ENCODE measurements at regions not wholly inside any gene's neighbourhood (a gene's known extent, or its start where the extent isn't known, plus 50 kb on each side); places are given as distances from the start of the nearest gene placed in this dataset.

DNA sequence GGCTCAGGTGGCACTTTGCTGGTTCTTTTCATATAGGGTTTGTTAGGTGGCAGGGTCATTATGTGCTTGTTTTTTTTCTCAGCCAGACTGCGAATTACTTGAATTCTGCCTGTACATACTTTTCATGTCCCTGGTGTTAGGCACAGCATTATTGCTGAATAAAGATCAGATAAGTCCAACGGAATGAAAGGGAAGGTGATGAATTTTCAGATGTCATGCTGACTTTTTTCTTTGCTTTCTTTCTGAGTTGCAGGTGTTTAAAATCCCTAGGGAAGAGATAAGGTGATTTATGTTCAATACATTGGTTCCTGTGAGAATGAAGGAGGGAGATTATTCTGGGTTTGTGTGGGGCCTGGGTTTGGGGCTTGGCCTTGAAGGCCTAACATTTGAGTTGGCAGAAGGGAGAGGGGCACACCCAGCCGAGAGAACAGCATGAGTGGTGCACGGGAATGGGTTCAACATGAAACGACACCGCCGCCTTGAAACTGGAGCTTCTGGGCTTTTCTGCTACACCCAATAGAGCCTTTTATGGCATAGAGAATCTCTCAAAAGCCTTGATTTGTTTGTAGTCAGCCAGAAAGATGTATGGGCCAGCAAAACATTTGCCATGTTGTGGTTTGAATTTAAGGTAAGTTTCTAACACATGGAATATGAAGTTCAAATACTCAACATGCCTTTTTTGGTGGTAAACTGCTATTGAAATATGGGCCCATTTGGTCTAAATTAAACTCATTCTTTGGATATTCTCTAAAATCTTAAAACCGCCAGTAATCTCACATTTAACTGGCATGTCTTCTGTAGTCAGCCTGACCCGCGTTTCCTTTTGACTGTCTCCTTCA is 477.0 kb downstream of the PCNX1 start:
- in situ Hi-C loops (cut with HindIII; ENCODE audit: low sequenced_read_pairs): no loop called here

DNA sequence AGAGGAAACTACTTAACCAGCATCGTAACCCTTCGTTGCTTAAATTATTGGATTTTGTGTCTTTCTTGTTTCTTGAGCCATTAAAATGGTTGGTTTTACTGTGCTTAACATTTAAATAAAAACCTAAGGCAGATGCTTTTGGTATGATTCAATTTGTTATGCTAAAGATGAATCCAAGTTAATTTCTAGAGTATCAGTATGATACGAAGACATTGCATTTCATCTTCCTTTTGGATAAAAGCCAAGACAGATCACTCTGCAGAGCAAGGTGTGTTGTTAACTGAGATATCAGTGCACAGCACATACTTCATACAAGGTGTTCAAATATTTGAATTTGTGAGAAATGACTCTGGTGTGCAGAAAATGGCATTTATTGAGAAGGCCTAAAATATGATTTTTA is 480.5 kb downstream of the PCNX1 start:
- in situ Hi-C loops (cut with HindIII; ENCODE audit: low sequenced_read_pairs): no loop called here

DNA sequence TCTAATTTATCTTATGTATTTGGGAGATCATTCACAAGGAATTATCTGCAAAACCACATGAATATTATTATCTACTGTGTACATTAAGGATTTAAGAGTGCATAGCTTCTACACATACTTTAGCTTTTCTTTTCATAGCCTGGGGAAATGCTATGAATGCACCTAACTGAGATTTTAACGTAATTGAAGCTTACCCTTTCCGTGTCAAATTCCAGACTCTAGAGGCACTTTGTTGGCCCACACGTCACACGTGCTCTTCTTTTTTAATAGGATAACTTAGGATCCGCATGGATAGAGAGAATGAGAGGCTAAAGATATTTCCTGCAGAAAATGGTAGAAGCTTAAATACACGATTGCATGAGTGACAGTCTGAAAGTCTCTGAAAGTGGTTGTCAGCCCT is 481.1 kb downstream of the PCNX1 start:
- in situ Hi-C loops (cut with HindIII; ENCODE audit: low sequenced_read_pairs): no loop called here

GRCh38 chr14:71388862-71389261 is 481.6 kb downstream of the PCNX1 start:
- in situ Hi-C loops (cut with HindIII; ENCODE audit: low sequenced_read_pairs): no loop called here

DNA sequence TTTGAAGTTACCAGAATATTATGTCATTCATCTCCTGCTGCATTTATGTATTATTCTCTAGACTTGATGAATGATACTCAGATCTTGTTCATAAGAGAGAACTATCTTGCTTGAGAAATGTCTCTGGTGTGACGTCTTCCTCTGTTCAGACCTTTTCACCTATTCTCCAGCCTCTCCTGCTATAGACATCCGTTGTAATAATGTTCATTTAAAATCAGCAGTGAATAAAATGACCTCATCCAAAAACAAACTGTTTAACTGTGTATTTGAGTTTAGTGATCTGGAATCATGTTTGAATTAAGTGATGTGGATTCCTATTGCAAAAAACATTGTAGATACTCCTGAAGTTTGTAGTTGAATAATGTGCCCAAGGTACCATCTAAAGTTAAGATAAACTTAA is 487.1 kb downstream of the PCNX1 start:
- in situ Hi-C loops (cut with HindIII; ENCODE audit: low sequenced_read_pairs): no loop called here

GRCh38 chr14:71395151-71395604 is 487.9 kb downstream of the PCNX1 start:
- in situ Hi-C loops (cut with HindIII; ENCODE audit: low sequenced_read_pairs): no loop called here

DNA sequence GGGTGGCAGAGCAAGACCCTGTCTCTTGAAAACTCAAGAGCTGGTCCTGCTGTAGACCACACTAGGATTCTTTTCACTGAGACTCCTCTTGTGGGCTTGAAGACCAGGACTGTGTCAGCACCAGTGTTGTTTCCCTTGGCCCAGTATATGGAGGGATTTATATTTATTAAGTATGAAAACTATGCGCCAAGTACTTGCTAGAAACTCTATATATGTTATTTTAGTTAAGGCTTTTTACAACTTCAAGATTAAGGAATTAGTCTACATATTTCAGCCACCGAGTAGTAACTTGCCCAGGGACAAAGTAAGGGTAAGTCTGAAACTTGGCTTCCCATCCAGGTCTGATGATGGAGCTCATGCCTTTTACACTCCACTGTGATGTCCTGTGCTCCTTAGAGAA is 488.4 kb downstream of the PCNX1 start:
- in situ Hi-C loops (cut with HindIII; ENCODE audit: low sequenced_read_pairs): no loop called here

DNA sequence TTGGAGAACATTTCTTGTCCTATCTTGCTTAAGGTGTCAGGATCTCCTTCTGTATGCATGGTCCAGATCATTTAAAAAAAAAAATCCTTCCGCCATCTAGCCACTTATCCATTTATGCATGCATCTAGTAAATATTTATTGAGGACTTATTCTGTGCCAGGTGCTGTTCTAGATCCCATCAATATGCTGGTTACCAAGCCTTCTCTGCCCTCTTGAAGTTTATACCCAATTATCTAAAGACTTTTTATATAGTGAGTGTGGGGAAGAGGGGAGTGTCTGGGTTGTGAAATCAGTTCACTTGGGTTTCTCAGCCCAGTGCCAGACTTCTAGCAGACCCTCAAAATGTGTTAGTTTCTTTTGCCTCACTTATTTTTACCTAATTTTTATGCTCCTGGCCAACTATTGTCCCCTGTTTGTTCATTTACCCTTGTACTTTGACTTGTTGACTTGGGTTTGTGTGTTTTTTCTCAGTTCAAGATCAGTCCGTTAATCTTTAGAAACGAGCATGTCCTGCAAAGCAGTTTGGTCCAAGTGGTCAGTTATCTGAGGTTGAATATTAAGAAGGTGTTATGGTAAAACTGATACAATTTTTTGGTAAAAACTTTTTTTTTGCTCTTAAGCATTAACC is 488.9 kb downstream of the PCNX1 start:
- in situ Hi-C loops (cut with HindIII; ENCODE audit: low sequenced_read_pairs): no loop called here

GRCh38 chr14:71397371-71397770 is 490.1 kb downstream of the PCNX1 start:
- in situ Hi-C loops (cut with HindIII; ENCODE audit: low sequenced_read_pairs): no loop called here

DNA sequence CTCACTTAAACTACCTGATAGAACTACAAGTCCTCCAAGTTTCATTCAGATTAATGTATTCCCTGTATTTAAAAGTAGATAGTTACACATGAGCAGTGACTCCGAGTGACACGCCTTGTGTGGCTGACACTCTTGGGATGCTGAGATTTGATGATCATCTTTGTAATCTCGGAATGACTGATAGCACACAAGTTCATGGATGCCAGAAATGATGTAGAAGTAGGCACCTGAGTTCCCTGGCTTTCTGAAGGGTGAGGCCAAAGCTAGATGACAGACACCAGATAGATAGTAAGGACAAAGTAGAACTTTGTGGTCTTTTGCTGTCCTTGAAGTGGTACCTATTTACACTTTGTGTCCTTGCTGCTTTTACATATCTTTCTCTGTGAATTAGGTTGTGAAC is 491.2 kb downstream of the PCNX1 start:
- in situ Hi-C loops (cut with HindIII; ENCODE audit: low sequenced_read_pairs): no loop called here

DNA sequence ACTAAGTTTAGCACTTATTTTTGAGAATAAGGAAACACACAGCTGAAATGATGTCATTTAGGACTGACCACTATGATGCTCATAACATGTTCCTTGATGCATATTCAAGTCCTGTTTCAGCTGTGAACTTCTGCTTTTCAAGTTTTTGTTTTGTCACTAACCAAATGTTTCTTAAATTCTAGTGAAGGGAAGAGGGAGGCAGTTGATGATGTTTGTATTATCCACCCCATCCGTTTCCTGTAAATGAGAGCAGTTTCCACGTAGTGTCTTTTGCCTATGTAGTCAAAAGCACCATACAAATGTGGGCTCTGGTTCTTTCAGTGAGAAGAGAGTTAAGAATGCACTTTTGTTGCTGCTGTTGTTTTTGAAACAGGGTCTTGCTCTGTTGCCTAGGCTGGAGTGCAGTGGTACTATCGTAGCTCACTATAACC is 491.8 kb downstream of the PCNX1 start:
- in situ Hi-C loops (cut with HindIII; ENCODE audit: low sequenced_read_pairs): no loop called here

DNA sequence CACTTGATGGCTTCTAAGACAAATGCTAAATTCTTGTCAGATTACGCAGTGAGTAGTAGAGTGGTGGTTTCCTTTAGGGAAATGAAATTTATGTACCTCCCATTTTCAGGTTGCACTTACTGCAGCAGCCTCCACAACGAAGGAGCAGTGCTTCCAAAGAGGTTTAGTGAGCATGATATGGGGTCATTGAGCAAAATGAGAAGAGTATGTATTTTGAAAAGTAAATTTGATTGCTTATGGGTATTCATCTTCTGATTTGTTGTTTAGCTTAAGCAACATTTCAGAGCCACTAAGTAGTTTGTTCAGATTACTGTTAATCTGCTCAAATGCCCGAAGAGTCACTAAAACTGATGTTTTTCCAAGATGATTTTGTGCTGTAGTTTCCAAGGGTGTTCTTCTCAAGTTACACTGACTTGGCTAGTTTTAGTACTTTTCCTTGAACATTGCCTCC is 493.6 kb downstream of the PCNX1 start:
- in situ Hi-C loops (cut with HindIII; ENCODE audit: low sequenced_read_pairs): loop anchor here (10.0 kb wide), 1 partner anchor 236 kb away; no protein-coding TSS in a partner anchor

DNA sequence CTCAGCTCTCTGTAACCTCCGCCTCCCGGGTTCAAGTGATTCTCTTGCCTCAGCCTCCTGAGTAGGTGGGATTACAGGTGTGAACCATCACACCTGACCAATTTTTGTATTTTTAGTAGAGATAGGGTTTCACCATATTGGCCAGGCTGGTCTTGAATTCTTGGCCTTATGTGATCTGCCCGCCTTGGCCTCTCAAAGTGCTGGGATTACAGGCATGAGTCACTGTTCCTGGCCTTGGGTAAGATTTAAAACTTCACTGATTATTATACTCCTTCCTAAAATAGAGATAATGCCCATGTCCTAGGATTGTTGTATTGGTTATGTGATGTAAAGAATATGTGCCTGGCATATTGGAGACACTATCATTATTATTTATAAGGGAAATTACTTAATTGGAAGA is 495.2 kb downstream of the PCNX1 start:
- in situ Hi-C loops (cut with HindIII; ENCODE audit: low sequenced_read_pairs): loop anchor here (10.0 kb wide), 1 partner anchor 238 kb away; no protein-coding TSS in a partner anchor

DNA sequence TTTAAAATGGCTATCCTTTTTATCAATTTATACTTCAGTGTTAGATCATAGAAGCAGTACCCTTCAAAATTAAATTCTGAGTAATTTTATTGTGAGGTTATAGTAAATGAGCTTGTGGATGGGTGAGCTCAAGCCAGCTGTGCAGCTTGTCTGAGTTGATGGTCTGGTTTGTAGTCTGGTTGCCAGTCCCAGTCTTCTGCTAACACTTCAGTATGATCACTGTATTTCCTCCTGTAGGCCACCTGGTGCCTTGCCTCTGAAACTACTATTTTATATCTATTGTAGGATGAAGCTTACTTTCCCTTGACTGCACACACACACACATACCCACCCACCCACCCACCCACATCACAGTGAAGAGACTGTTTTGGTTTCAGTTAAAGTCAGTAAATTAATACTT is 496.4 kb downstream of the PCNX1 start:
- in situ Hi-C loops (cut with HindIII; ENCODE audit: low sequenced_read_pairs): loop anchor here (10.0 kb wide), 1 partner anchor 239 kb away; no protein-coding TSS in a partner anchor

DNA sequence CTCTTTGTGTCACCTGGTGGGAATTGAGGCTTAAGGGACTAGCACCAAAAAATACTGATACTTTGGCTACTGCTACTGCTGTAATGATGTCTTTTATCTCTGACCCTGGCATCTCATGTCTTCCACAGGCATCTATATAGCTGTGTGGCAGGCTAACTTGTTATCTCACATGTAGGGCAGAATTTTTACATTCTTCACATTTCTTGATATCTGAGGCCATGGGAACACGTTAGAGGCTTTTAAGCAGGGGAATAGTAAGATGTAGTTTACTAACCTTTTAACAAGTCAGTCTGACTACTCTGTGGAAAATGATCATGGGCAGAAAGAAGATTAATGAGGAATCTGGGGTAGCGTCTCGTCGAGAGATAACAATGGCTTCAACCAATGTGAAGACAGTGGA is 498.4 kb downstream of the PCNX1 start:
- in situ Hi-C loops (cut with HindIII; ENCODE audit: low sequenced_read_pairs): loop anchor here (10.0 kb wide), 1 partner anchor 241 kb away; no protein-coding TSS in a partner anchor

- in situ Hi-C loops (cut with HindIII; ENCODE audit: low sequenced_read_pairs): loop anchor here (10.0 kb wide), 1 partner anchor 244 kb away; no protein-coding TSS in a partner anchor
These were observed 501.2 kb downstream of the PCNX1 start for GRCh38 chr14:71408362-71409030.

GRCh38 chr14:71410578-71411284 is 503.5 kb downstream of the PCNX1 start:
- in situ Hi-C loops (cut with HindIII; ENCODE audit: low sequenced_read_pairs): no loop called here

DNA sequence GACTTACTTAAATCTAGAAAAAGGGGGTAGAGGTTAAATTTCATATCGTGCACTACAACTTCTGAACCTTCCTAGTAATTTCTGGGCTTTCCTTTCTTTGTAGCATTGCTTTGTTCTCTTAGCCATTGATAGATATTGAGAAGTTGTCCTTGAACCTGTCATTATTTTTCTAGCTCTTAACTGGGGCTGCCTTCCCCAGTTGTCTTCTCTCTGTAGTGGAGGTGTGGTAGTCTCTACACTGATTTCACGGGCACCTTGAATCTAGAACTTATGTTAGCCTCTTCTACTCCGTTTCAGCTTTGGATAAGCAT is 504.0 kb downstream of the PCNX1 start:
- in situ Hi-C loops (cut with HindIII; ENCODE audit: low sequenced_read_pairs): no loop called here

DNA sequence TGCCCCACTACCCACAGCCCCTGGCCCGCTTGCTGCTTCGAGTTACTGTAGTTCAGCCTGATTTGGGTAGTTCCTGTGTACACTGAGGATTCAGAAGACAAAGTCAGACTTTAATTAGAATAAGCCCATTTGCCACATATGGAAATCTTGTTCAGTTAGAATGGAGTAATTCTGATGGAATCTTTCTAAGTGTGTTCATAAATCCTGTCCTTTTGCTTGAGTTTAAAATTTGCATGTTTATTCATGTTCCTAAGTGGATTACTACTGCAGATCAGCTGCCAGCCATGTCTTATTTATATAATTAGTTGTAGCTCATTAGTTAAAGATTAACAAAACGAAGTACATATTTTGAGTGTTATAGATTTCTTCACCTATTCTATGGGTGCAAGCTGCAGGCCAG is 504.5 kb downstream of the PCNX1 start:
- in situ Hi-C loops (cut with HindIII; ENCODE audit: low sequenced_read_pairs): no loop called here

GRCh38 chr14:71414631-71415403 is 507.6 kb downstream of the PCNX1 start:
- in situ Hi-C loops (cut with HindIII; ENCODE audit: low sequenced_read_pairs): no loop called here
